Fibroblast of skin of left biceps (primary cell): ENCODE measurements at regions not wholly inside any gene's neighbourhood (a gene's known extent, or its start where the extent isn't known, plus 50 kb on each side); places are given as distances from the start of the nearest gene placed in this dataset.
"Not testable (repeated sequence)": the region's sequence is repeated elsewhere in the genome, so short reads cannot be mapped to it uniquely, and the experiment has no call there.

Experiments
- DNase-seq, 2 experiments: peaks; one replicate each; pipeline ENCODE4 v3.0.0-alpha.2; 2013; ENCODE audit warnings: low read depth in 2 of 2

DNA sequence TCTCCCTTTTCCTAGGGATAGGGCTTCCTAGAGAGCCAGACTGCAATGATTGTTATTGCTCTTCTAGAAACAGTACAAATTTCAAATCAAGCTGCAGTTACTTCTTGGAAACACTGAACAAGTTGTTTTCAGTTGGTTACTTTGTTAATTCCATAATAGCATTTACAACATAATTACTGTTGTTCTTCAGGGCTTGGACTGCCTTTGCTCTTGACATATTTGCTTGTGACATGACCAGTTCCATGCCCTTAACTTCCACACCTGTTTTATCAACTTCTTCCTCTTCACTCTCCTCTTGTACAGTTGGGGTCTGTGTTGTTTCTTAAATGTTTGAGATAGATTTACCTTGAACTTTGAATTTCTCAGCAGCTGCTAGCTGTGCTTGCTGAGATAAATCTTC, 104.4 kb downstream of the SEC23IP start:
- no peak for DNase-seq

DNA sequence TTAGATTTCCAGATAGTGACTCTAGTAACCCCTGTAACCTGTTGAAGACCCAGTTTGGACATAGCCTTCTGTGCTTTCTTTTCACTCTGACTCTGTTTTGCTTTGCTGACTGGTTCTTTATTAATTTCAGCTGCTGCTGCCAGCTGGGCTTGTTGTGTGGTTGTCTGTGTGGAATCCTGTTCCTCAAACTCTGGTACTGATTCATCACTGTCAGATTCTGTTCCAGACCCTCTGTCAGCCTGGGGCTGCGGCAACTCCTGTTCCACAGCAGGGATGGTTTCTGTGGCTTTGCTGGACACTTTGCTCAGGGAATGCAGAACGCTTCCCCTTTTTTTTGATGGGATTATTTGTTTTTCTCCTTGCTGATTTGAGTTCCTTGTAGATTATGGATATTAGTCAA, 104.9 kb downstream of the SEC23IP start:
- DNase-seq: no peak

- DNase-seq: no peak
Observed at GRCh38 chr10:120002785-120003184, 110.3 kb downstream of the SEC23IP start.

DNA sequence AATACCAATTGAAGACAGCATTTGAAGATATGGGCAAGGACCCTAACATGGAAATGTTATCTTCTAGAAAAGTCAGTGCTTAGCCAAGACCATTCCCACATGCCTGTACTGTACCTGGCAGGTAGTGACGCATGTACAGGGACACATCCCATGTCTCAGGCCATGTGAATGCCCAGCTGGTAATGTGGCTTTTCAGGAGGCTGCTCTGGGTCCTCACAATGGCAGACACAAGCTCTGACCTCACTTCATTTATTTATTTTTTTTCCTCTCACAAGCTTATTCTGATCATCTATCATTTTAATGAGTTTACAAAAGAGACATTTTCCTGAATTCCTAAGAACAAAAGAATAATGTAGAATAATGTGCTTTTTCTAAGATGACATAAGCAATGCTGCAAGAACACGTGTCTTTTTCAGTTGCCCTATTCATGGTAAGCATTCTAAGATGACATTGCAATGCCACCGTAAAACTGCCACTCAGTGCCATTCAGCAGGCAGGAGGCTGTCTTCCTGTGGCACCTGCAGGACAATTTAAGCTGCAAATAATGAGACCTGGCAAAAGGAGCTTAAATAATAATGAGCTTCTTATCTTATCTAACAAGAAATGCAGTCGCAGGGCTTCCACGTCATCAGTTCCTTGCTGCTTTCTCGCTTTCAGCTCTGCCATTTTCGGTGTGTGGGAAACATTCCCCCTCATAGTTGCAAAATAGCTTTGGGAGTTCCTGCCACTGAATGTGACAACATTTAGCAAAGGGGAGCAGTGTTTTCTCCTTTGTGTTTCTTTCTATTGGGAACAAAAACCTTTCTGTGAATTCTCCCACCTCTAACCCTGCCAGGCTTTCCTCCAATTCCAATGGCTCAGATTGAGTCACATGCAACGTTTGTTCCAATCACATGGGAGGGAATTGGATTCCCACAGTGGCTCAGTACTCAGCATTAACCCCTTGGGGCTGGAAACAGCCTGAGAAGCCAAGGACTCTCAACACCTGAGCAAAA, 113.0 kb downstream of the SEC23IP start:
- no peak for DNase-seq

DNA sequence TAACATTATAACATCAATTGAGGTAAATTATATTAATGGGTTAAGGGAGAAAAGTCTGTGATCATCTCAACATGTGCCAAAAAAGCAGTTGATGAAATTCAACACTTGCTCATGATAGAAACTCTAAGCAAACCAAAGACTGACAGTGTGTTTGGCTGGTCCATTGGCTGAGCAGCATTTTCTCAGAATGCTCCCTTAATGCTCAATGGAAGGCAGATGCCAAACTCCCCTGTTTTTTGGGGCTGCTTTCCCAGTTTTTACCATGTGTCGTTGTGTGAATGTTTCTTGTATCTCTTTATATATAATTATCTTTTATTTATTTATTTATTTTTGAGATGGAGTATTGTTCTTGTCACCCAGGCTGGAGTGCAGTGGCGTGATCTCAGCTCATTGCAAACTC, 114.7 kb downstream of the SEC23IP start:
- DNase-seq: no peak

DNA sequence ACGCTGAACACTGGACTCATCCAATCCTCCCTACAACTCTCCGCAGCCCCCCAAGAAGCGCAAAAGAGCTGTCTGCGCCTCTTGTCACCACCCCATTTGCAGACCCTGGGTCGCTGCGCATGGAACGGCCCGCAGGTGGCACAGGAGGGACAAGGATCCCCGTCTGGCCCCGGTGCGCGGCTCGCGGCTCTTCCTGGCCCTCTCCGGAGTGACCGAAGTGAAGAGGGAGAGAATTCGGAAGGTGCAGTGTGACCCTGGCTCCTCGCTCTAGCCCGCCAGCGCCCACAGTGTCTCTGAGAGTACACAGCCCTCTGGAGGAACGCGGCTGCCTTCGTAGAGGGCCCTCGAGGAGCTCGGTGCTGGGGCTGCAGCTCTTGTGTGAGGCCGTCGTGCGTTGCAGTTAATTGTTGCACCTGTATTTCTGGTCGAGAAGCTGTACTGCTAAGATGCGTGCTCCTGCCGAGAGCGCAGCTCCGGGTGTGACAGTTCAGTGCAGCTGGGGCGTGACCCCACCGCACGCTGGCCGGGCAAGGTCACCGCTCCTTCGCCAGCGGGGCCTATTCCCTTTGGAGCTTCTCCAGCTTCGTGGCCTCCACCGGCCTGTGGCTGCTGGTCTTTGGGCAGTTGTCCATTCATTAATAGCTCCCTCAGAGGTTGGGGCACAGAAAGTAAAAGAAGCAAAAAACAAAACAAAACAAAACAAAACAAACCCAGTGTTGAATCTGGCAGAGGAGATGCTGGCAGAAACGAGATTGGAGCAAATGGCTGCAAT, 119.0 kb downstream of the SEC23IP start:
- DNase-seq: no peak

DNA sequence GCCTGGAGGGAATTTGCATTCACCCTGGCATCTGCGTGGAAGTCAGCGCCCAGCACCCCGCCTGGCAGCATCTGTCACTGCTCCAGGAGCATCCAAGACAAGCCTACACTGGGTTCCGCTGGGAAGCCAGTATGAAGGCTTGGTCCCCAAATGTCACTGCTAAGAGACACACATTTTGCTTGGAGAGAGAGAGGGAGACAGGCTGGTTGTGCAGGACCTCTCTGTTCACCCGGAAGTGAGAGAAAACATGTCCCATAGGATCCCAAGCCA, 119.5 kb downstream of the SEC23IP start:
- DNase-seq: no peak

- no peak for DNase-seq
Observed at GRCh38 chr10:120012566-120012965, 120.0 kb downstream of the SEC23IP start.

DNA sequence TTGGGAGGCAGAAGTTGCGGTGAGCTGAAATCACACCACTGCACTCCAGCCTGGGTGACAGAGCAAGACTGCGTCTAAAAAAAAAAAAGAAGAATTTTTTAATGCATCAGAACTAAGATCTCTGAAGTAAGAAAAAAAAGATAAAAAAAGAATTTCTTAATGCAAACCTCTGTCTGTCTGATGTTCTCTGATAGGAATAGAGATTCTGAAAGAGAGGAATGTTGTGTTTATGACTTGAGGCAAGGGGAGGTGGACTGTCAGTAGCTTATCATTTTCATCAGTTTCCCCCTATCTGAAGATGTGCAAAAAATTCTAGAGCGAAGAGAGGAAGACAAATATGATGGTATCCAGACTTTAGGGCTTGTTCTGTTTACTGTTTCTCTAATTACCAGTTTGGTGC, 121.5 kb downstream of the SEC23IP start:
- no peak for DNase-seq

DNA sequence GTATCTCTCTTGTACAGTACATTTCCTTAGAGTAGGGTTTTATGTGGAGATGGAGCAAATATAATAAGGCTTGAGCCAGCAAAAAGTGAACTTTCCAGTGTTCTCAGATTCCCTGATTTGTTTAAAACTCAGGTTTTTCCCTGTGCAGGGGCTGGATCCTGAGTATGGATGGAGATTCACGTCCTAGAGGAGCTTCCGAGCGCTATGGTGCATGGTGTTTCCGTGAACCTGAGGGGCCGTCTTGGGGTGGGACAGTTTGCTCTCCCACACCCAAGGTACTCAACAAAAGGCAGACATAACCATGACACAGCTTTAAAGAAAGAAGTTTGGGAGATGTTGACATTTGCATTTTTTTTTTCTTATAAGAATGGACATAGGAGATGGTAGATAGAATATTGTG, 122.5 kb downstream of the SEC23IP start:
- DNase-seq: no peak

GRCh38 chr10:120016906-120017305, 124.4 kb downstream of the SEC23IP start:
- DNase-seq: no peak

GRCh38 chr10:120017733-120018417, 125.3 kb downstream of the SEC23IP start:
- no peak for DNase-seq

DNA sequence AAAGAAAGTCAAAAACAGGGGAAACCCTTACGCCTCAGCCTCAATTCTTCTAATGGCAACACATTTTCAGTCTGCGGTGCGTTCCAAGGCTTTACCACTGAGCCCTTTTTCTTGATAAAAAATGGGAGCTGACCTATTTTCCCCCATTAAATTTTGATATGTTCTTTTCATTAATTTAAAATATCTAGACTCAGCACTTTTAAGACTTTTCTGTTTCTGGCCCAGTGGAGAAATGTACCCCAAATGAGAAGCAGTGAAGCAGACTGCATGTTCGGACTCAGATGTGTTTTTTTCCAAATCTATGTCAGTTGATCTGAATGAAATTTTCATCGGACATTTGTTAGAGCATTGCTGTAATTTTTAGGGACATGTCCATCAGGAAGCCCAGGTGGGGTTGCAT, 126.2 kb downstream of the SEC23IP start:
- DNase-seq: no peak

GRCh38 chr10:120019568-120019967, 127.0 kb downstream of the SEC23IP start:
- DNase-seq: no peak

DNA sequence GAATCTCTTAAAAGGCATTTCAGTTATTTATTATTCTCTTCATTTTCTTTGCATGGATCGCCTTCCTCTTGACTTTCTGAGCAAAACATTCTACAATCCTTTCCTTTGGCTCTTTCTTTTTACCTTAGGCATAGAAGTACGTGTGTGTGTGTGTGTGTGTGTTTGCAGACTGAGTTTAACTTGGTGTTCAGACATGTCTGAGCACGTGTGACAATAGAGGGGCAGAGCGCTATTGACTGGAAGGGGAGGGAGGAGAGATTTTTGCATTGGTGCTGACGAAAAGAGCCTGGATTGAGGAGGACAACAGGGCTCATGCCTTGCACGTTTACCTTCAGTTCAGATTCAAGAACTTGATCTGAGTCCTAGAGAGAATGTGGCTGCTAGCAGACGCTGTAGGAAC, 129.8 kb downstream of the SEC23IP start:
- no peak for DNase-seq

DNA sequence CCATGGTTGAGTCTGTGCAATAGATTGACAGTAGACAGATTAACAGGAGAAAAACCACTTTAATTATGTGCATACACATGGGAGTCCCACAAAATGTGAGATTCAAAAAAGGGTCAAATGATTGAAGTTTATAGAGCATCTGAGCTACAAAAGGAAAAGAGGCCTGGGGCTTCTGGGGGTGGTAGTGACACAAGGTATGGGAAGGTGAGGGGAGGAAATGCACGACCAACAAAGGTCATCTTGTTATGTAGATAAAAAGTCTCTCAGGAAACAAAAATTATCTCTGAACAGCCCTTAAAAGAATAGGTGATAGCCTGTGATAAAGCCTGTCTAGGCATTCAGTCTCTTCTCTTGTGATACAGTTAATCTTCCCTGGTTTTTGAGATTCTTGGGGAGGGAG, 141.7 kb downstream of the SEC23IP start:
- DNase-seq: no peak

DNA sequence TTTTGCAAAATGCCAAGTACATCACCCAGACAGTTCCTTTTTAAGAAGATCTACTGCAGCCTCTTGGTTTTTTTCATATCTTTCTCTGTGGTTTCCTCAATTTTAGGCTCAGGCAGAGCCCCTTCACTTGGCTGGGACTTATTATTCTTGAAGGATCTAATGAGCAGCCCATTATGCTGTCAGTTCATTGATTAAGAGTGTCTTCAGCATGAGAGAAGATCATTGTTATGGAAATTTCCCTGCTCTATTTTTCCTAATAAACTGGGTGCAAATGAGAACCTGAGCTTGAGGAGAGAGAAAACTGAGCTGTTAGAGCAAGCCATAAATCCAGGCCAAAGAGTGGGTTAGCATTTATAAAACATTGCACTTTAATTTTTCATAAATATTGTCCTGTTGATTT, 146.5 kb downstream of the SEC23IP start:
- no peak for DNase-seq

- DNase-seq: no peak
Observed at GRCh38 chr10:120039826-120040225, 147.3 kb downstream of the SEC23IP start.

DNA sequence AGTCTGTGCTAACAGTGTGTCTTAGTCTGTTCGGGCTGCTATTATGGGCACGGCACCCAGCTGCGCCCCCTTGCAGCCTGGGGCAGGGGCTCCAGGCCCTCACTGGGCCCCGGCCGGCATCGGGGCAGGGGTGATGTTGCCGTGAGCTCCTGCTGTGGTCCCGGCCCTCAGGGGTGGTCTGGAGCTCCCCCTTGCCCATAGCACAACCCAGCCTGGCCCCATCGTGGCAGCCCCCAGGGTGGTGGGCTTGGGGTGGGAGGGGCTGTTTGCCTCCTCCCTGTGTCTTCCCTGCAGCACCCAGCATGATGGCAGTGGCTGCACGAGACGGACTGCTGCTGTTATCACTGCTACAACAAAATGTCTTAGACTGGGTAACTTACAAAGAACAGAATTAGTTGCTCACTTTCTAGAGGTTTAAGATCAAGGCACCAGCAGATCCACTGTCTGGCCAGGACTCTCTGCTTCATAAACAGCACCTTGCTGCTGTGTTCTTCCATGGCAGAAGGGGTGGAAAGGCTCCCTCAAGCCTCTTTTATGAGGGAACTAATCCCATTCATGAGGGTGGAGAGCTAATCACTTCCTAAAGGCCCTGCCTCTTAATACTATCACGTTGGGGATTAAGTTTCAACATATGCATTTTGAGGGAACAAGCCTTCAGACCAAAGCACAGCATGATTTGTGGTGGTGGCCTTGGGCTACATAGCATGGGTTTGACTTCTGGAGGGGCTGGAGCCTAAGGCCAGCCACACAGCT, 149.5 kb downstream of the SEC23IP start:
- DNase-seq: no peak

- DNase-seq: no peak
Observed at GRCh38 chr10:120042705-120043104, 150.2 kb downstream of the SEC23IP start.

DNA sequence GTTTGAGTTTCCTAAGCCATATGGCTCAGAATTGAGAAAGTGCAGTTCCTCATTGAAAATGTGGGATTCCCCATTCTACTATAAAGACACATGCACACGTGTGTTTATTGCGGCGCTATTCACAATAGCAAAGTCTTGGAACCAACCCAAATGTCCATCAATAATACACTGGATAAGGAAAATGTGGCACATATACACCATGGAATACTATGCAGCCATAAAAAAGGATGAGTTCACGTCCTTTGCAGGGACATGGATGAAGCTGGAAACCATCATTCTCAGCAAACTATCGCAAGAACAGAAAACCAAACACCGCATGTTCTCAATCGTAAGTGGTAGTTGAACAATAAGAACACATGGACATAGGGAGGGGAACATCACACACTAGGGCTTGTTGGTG, 154.8 kb downstream of the SEC23IP start:
- DNase-seq: not testable (repeated sequence)

- DNase-seq: no peak
Observed at GRCh38 chr10:120047926-120048325, 155.4 kb downstream of the SEC23IP start.
